Hepatocyte (in vitro differentiated cells): ENCODE measurements at regions not wholly inside any gene's neighbourhood (a gene's known extent, or its start where the extent isn't known, plus 50 kb on each side); places are given as distances from the start of the nearest gene placed in this dataset.

Experiments
- CTCF ChIP-seq: fragments of 200-600 bp; sonication (generic); IDR thresholded peaks from 2 replicates; pipeline ENCODE4 v1.5.1; 2016; ENCODE audit warnings: antibody characterized with exemption, mild to moderate bottlenecking; ENCODE audit not compliant: poor library complexity
- EZH2 ChIP-seq: fragments of 200-600 bp; sonication (generic); IDR thresholded peaks from 2 replicates; pipeline ENCODE4 v1.6.1; 2016; ENCODE audit warnings: antibody characterized with exemption, mild to moderate bottlenecking, borderline replicate concordance
- EZH2phosphoT487 ChIP-seq: fragments of 200-600 bp; sonication (generic); IDR thresholded peaks from one replicate; pipeline ENCODE4 v1.6.1; 2018; ENCODE audit warnings: antibody characterized with exemption, mild to moderate bottlenecking, low read depth, moderate library complexity; ENCODE audit not compliant: unreplicated experiment, severe bottlenecking

GRCh38 chr14:34081101-34081575, 130.3 kb upstream of the EGLN3 start:
- TF ChIP-seq CTCF (no peak), EZH2phosphoT487 (no peak), EZH2 (no peak)
